ENCODE measurements at regions not wholly inside any gene's neighbourhood (a gene's known extent, or its start where the extent isn't known, plus 50 kb on each side); places are given as distances from the start of the nearest gene placed in this dataset.

GRCh38 chr10:8437896-8438295 is 383.4 kb downstream of the GATA3 start:
- no peak for DNase-seq (ENCODE audit: low read depth in 1 of 2, low spot score in 1 of 2)
- 78% methylated on average over 3 of the region's 3 CpGs for WGBS (ENCODE audit: missing lambda C conversion rate)
- ATAC-seq, result no peak
- POLR2A ChIA-PET, result no interaction called here
- Histone ChIP-seq H3K4me1 (no peaks in the 10 kb centered on the region), H3K4me2 (no peak overlapping the region), H3K4me3 (no peak overlapping the region), H3K9me3 (no peaks in the 10 kb centered on the region), H3K27ac (no peak overlapping the region)
- CTCF ChIA-PET, result no interaction called here
- TF ChIP-seq HES2 (IDR thresholded peaks at IDR 0.05) (no peak), FOSL2 (IDR thresholded peaks at IDR 0.05) (no peak), FOSL2 (CRISPR knock-in tag; IDR thresholded peaks at IDR 0.05) (no peak), BHLHE40 (IDR thresholded peaks at IDR 0.05; ENCODE audit: low read depth, low read length) (no peak), ZC3H11A (IDR thresholded peaks at IDR 0.05) (no peak), ESRRA (IDR thresholded peaks at IDR 0.05; ENCODE audit: borderline replicate concordance, low read length) (no peak), ATOH8 (CRISPR knock-in tag; IDR thresholded peaks at IDR 0.05; ENCODE audit: low read depth) (no peak), ZFP36 (IDR thresholded peaks at IDR 0.05; ENCODE audit: borderline replicate concordance, partially characterized antibody) (no peak)
- FAIRE-seq, result no peak

DNA sequence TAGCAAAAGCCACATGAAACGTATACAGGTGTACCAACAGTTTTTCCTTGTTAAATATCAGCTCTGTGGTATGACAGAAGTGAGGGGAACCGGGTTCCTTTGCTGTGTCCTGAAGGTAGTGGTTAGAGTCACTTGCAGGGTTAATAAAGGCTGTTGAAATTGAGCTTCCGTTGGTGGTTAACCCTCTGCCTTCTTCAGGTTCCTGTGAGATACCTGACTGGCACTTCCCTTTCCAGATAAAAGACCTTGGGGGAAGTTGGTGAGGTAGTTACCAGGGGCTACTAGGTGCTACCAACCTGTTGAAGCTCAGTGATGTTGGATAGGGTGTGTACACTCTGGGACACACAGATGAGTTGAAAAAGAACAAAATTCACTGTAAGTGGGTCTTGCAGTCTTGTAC is 384.1 kb downstream of the GATA3 start:
- Histone ChIP-seq H3K4me3 (no peak overlapping the region), H3K4me1 (no peaks in the 10 kb centered on the region), H3K9me3 (no peaks in the 10 kb centered on the region), H3K4me2 (no peak overlapping the region), H3K27ac (no peak overlapping the region)
- no peak for TF ChIP-seq HES2 (IDR thresholded peaks at IDR 0.05)
- TF ChIP-seq RFX5 (IDR thresholded peaks at IDR 0.05), result no peak
- no peak for TF ChIP-seq ZSCAN20 (CRISPR knock-in tag; IDR thresholded peaks at IDR 0.05)
- TF ChIP-seq RARB (CRISPR knock-in tag; IDR thresholded peaks at IDR 0.05), result no peak
- no peak for TF ChIP-seq MAZ (IDR thresholded peaks at IDR 0.05; ENCODE audit: borderline replicate concordance, low read depth, low read length)
- no peak for TF ChIP-seq FOSL2 (IDR thresholded peaks at IDR 0.05)
- TF ChIP-seq FOSL2 (CRISPR knock-in tag; IDR thresholded peaks at IDR 0.05), result no peak
- TF ChIP-seq HEYL (CRISPR knock-in tag; IDR thresholded peaks at IDR 0.05), result no peak
- no peak for TF ChIP-seq CTCF (IDR thresholded peaks at IDR 0.05)
- TF ChIP-seq CHD2 (IDR thresholded peaks at IDR 0.05; ENCODE audit: low read length, partially characterized antibody), result no peak
- TF ChIP-seq KDM1A (IDR thresholded peaks at IDR 0.05; ENCODE audit: low read depth), result no peak
- no peak for TF ChIP-seq E2F6 (IDR thresholded peaks at IDR 0.05; ENCODE audit: borderline replicate concordance, low read depth)
- no peak for TF ChIP-seq RNF2 (IDR thresholded peaks at IDR 0.05; ENCODE audit: borderline replicate concordance, low read depth)
- no peak for TF ChIP-seq KDM5A (IDR thresholded peaks at IDR 0.05)
- TF ChIP-seq MAFK (IDR thresholded peaks at IDR 0.05; ENCODE audit: partially characterized antibody), result no peak
- WGBS (ENCODE audit: missing lambda C conversion rate), result 54% methylated on average over 3 of the region's 3 CpGs
- POLR2A ChIA-PET, result no interaction called here
- no peak for FAIRE-seq
- no peak for ATAC-seq
- DNase-seq (ENCODE audit: low read depth in 1 of 2, low spot score in 1 of 2), result no peak
- CTCF ChIA-PET, result no interaction called here

- no peaks in the 10 kb centered on the region for H3K9me3 ChIP-seq
- H3K4me3 ChIP-seq, result no peak overlapping the region
- DNase-seq (ENCODE audit: low read depth in 1 of 2, low spot score in 1 of 2), result no peak
- no peak for FAIRE-seq
- WGBS (ENCODE audit: missing lambda C conversion rate), result 45% methylated on average over 1 of the region's 1 CpG
- no peak for ATAC-seq
- POLR2A ChIA-PET, result no interaction called here
- no peak overlapping the region for H3K27ac ChIP-seq
- H3K4me1 ChIP-seq, result no peaks in the 10 kb centered on the region
- CTCF ChIA-PET, result no interaction called here
- H3K4me2 ChIP-seq, result no peak overlapping the region
- TF ChIP-seq ZNF302 (CRISPR knock-in tag; IDR thresholded peaks at IDR 0.05) (no peak), HMGXB4 (CRISPR knock-in tag; IDR thresholded peaks at IDR 0.05; ENCODE audit: borderline replicate concordance) (no peak), MAZ (IDR thresholded peaks at IDR 0.05; ENCODE audit: borderline replicate concordance, low read depth, low read length) (no peak), MYC (IDR thresholded peaks at IDR 0.05; ENCODE audit: borderline replicate concordance, low read length) (no peak), HDAC2 (IDR thresholded peaks at IDR 0.05) (no peak), RCOR1 (IDR thresholded peaks at IDR 0.05; ENCODE audit: low read depth, low read length) (no peak), RAD21 (conservative IDR thresholded peaks at IDR 0.05 in 1 of 2, IDR thresholded peaks at IDR 0.05 in 1 of 2) (no peak), ATOH8 (CRISPR knock-in tag; IDR thresholded peaks at IDR 0.05; ENCODE audit: low read depth) (no peak), POLR2AphosphoS2 (conservative IDR thresholded peaks at IDR 0.05; ENCODE audit: low read length) (no peak), ESRRA (IDR thresholded peaks at IDR 0.05; ENCODE audit: borderline replicate concordance, low read length) (no peak), CHD4 (IDR thresholded peaks at IDR 0.05; ENCODE audit: borderline replicate concordance) (no peak), HES2 (IDR thresholded peaks at IDR 0.05) (no peak), RARB (CRISPR knock-in tag; IDR thresholded peaks at IDR 0.05) (no peak)
Observed at GRCh38 chr10:8439040-8439439, 384.6 kb downstream of the GATA3 start.
